Renal cortical epithelial cell (primary cell): ENCODE measurements at regions not wholly inside any gene's neighbourhood (a gene's known extent, or its start where the extent isn't known, plus 50 kb on each side); places are given as distances from the start of the nearest gene placed in this dataset.

Experiments used
- DNase-seq: peaks from one replicate; pipeline ENCODE4 v3.0.0-alpha.2; 2011; ENCODE audit warnings: low read depth

DNA sequence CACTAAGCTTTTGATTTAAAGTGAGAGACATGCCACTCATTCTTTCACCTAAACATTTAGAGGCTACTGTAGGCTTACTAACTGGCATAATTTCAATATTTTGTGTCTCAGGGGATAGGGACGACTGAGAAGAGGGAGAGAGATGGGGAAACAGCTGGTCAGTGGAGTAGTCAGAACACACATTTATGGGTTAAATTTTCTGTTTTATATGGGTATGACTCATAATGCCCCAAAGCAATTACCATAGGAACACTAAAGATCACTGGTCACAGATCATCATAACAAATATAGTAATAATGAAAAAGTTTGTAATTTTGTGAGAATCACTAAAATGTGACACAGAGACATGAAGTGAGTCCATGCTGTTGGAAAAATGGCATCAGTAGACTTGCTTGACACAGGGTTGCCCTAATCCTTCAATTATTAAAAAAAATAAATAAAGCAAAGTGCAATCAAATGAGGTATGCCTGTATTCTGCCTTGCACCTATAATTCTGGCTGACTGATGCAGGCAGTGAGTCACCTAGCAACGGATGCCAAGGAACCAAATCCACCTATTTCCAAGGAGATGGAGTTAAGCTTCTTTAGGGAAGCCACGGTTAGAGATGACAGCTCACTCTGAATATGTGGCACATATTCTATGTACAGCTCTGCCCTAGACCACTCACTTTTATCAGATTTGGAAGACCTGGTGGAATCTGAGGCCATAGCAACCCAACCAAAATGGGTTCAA lies 166.1 kb downstream of the MARCHF11 start:
- no peak for DNase-seq

- no peak for DNase-seq
These were observed 170.3 kb downstream of the MARCHF11 start for GRCh38 chr5:16009256-16009655.

GRCh38 chr5:16007750-16008415 lies 171.7 kb downstream of the MARCHF11 start:
- DNase-seq: no peak

DNA sequence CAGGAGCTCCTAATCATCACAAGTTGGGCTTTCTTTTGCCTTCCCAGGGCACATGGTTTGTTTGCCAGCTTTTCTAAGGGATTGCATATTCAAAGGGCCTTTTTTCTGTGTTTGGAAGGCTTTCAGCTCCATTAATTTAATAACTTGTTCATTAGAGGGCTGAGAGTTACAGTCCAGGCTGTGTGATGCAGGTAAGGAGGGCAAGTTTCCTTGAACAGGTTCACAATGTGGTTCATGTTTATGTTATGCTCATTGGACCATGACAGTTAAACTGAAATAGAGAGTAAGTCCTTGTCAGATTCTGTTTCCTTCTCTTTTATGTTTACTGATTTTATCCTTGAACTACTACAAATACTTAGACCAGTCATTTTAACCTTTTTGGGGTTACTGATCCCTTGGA lies 174.4 kb downstream of the MARCHF11 start:
- peak; percentile 76 for DNase-seq

DNA sequence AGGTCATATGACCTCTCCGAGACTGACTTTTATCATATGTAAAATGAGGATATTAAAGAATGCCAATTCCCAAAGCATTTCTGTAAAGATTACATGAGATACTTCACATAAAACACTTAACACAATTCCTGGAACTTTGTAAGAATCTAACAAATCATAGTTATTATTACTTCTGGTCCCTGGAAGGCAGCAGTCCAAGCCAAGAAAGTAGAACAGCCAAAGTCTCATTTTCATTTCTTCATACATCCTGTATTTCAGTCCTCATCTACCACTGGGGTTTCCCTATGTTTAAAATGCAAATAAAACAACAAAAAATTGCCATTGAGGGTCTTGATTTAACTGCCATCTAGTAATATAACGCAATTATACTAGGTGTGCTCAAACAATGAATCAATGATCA lies 179.5 kb downstream of the MARCHF11 start:
- no peak for DNase-seq

DNA sequence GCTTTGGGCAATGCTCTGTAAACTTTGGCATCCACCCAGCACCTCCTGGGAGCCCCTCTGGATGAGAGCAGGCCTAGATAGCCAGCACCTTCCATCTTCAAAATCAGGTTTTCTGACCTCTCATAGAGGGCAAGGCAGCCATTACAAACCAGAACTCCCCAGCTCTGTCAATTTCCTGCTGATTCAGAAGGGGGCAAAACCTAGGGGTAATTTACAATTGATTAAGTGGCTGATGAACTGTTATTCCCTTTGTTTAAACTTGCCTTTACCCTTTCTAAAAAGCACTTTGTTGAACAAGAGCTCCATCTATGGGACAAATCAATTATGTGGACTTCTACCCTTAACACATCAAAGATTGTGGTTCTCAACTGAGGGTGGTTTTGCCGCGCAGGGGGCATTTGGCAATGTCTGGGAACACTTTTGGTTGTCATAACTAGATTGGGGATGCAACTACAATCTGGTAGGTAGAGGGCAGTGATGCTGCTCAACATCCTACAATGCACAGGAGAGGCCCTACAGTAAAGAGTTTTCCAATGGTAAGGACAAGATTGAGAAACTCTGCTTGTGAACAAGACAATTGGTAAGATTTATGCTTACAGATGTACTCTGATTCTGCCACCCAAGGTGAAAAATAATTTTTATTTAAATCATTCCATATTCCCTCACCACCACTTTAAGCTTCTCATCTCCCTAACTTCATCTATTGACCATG lies 184.1 kb downstream of the MARCHF11 start:
- peak; percentile 61 for DNase-seq

DNA sequence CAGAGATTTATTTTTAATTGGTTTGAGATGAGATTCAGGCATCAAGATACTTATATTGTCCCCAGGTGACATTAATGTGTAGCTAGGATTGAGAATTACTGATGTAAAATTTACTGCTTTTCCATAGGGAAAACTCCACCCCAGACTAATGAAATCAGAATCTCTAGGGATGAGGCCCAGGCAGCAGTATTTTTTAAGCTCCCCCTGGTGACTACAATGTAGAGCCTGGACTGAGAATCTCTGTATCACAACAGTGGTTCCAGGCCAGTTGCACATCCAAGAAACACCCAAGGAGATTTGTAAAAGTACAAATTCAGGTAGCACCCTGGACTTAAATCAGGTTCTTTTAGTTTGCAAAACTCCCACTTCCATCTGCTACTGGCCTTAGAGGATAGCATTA lies 185.7 kb downstream of the MARCHF11 start:
- DNase-seq: no peak

DNA sequence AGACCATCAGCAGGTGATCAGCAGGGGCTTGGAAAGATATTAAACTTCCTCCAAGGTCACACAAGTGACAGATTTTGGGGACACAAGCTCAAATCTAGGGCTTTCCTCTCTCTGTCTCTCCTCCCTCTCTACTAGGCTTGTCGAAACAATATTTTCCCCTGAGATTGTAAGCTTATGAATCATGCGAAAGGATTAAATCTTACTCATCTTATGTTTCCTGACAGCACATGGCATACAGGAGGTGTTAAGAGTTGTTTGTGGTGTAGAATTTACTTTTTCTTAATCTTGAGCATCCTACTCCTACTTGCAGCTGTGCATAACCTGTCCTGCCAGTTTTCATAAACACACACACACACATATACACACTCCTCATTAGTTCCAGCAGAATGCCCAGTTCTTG lies 186.3 kb downstream of the MARCHF11 start:
- peak; percentile 53 for DNase-seq

GRCh38 chr5:15992918-15993317 lies 186.7 kb downstream of the MARCHF11 start:
- DNase-seq: peak; percentile 93

DNA sequence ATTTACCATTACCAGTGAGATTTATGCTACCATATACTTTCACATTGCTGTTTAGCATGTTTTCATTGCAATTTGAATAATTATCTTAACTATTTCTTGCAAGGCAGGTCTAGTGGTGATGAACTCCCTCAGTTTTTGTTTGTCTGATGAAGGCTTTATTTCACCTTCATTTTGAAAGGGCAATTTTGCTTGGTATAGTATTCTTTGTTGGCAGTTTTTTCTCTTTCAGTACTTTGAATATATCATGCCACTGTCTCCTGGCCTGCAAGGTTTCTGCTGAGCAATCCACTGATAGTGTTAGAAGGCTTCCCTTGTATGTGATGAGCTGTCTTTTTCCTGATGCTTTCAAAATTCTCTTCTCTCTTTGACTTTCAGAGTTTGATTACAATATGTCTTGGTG lies 188.0 kb downstream of the MARCHF11 start:
- no peak for DNase-seq
